ENCODE measurements at regions not wholly inside any gene's neighbourhood (a gene's known extent, or its start where the extent isn't known, plus 50 kb on each side); places are given as distances from the start of the nearest gene placed in this dataset.
"Not testable (repeated sequence)": the region's sequence is repeated elsewhere in the genome, so short reads cannot be mapped to it uniquely, and the experiment has no call there.

GRCh38 chr6:33507261-33507660, 52.9 kb downstream of the ZBTB9 start:
- no peak overlapping the region for H3K27ac Mint-ChIP-seq (ENCODE audit: unreplicated experiment)

GRCh38 chr6:33508935-33509926, 54.9 kb downstream of the ZBTB9 start:
- Mint-ChIP-seq H3K4me3 (ENCODE audit: low read depth, unreplicated experiment) (no peak overlapping the region), H3K9me3 (ENCODE audit: low read depth, unreplicated experiment) (no peaks in the 10 kb centered on the region), H3K4me1 (ENCODE audit: low read depth, unreplicated experiment) (peaks cover 12% of the 10 kb centered on the region), H3K27me3 (ENCODE audit: unreplicated experiment) (peaks cover 28% of the 10 kb centered on the region), H3K36me3 (ENCODE audit: insufficient read depth, unreplicated experiment) (no peaks in the 10 kb centered on the region), H3K27ac (ENCODE audit: unreplicated experiment) (no peak overlapping the region)
- CTCF ChIA-PET, result interaction anchor here (0.6 kb wide), 1 partner anchor 165 kb away, joined by 3 read pairs; no protein-coding TSS in a partner anchor
- intact Hi-C loops (cut with micrococcal nuclease; ENCODE audit: unreplicated experiment), result no loop called here
- DNase-seq, result no peak
- no TSS peak for BruUV-seq (replicated peaks)
- TF ChIP-seq CTCF (IDR thresholded peaks at IDR 0.05; ENCODE audit: unreplicated experiment), result no peak

More at GRCh38 chr6:33507261-33507660, 52.9 kb downstream of the ZBTB9 start:
- H3K27me3 Mint-ChIP-seq (ENCODE audit: unreplicated experiment), result peaks cover 8% of the 10 kb centered on the region
- H3K4me3 Mint-ChIP-seq (ENCODE audit: low read depth, unreplicated experiment), result no peak overlapping the region
- DNase-seq, result no peak
- BruUV-seq (replicated peaks), result no TSS peak
- peaks cover 12% of the 10 kb centered on the region for H3K4me1 Mint-ChIP-seq (ENCODE audit: low read depth, unreplicated experiment)
- intact Hi-C loops (cut with micrococcal nuclease; ENCODE audit: unreplicated experiment), result no loop called here
- no peaks in the 10 kb centered on the region for H3K9me3 Mint-ChIP-seq (ENCODE audit: low read depth, unreplicated experiment)
- CTCF ChIA-PET, result interaction anchor here (0.7 kb wide), 1 partner anchor 595 kb away, joined by 3 read pairs; no protein-coding TSS in a partner anchor
- no peak for TF ChIP-seq CTCF (IDR thresholded peaks at IDR 0.05; ENCODE audit: unreplicated experiment)
- no peaks in the 10 kb centered on the region for H3K36me3 Mint-ChIP-seq (ENCODE audit: insufficient read depth, unreplicated experiment)

- no peak overlapping the region for H3K27ac Mint-ChIP-seq (ENCODE audit: unreplicated experiment)
- no peaks in the 10 kb centered on the region for H3K9me3 Mint-ChIP-seq (ENCODE audit: low read depth, unreplicated experiment)
- no peaks in the 10 kb centered on the region for H3K4me1 Mint-ChIP-seq (ENCODE audit: low read depth, unreplicated experiment)
- H3K36me3 Mint-ChIP-seq (ENCODE audit: insufficient read depth, unreplicated experiment), result no peaks in the 10 kb centered on the region
- intact Hi-C loops (cut with micrococcal nuclease; ENCODE audit: unreplicated experiment), result no loop called here
- H3K4me3 Mint-ChIP-seq (ENCODE audit: low read depth, unreplicated experiment), result no peak overlapping the region
- DNase-seq, result no peak
- no peak for TF ChIP-seq CTCF (IDR thresholded peaks at IDR 0.05; ENCODE audit: unreplicated experiment)
- CTCF ChIA-PET, result interaction anchor here (0.7 to 1.7 kb wide), 3 partner anchors 18 to 67 kb away, joined by 3 to 6 read pairs (median 3); partner anchors contain the start of gene BAK1
- no TSS peak for BruUV-seq (replicated peaks)
- peaks cover 66% of the 10 kb centered on the region for H3K27me3 Mint-ChIP-seq (ENCODE audit: unreplicated experiment)
These were observed 58.8 kb downstream of the ZBTB9 start for GRCh38 chr6:33513213-33513612.

GRCh38 chr6:33516726-33517125, 62.4 kb downstream of the ZBTB9 start:
- peaks cover 90% of the 10 kb centered on the region for H3K27me3 Mint-ChIP-seq (ENCODE audit: unreplicated experiment)
- no peaks in the 10 kb centered on the region for H3K4me1 Mint-ChIP-seq (ENCODE audit: low read depth, unreplicated experiment)
- H3K4me3 Mint-ChIP-seq (ENCODE audit: low read depth, unreplicated experiment), result no peak overlapping the region
- no peaks in the 10 kb centered on the region for H3K9me3 Mint-ChIP-seq (ENCODE audit: low read depth, unreplicated experiment)
- no peaks in the 10 kb centered on the region for H3K36me3 Mint-ChIP-seq (ENCODE audit: insufficient read depth, unreplicated experiment)
- CTCF ChIA-PET, result interaction anchor here (0.6 kb wide), 1 partner anchor 66 kb away, joined by 3 read pairs; no protein-coding TSS in a partner anchor
- no TSS peak for BruUV-seq (replicated peaks)
- intact Hi-C loops (cut with micrococcal nuclease; ENCODE audit: unreplicated experiment), result no loop called here
- no peak for TF ChIP-seq CTCF (IDR thresholded peaks at IDR 0.05; ENCODE audit: unreplicated experiment)
- no peak for DNase-seq
- H3K27ac Mint-ChIP-seq (ENCODE audit: unreplicated experiment), result no peak overlapping the region

GRCh38 chr6:33520636-33521488, 59.2 kb downstream of the BAK1 start:
- H3K4me3 Mint-ChIP-seq (ENCODE audit: low read depth, unreplicated experiment); DNase-seq; H3K27ac Mint-ChIP-seq (ENCODE audit: unreplicated experiment); H3K36me3 Mint-ChIP-seq (ENCODE audit: insufficient read depth, unreplicated experiment); intact Hi-C loops (cut with micrococcal nuclease; ENCODE audit: unreplicated experiment); H3K9me3 Mint-ChIP-seq (ENCODE audit: low read depth, unreplicated experiment); H3K4me1 Mint-ChIP-seq (ENCODE audit: low read depth, unreplicated experiment); BruUV-seq (replicated peaks); CTCF ChIA-PET: not testable (repeated sequence)
- peaks cover 68% of the 10 kb centered on the region for H3K27me3 Mint-ChIP-seq (ENCODE audit: unreplicated experiment)
